ENCODE measurements at regions not wholly inside any gene's neighbourhood (a gene's known extent, or its start where the extent isn't known, plus 50 kb on each side); places are given as distances from the start of the nearest gene placed in this dataset.

DNA sequence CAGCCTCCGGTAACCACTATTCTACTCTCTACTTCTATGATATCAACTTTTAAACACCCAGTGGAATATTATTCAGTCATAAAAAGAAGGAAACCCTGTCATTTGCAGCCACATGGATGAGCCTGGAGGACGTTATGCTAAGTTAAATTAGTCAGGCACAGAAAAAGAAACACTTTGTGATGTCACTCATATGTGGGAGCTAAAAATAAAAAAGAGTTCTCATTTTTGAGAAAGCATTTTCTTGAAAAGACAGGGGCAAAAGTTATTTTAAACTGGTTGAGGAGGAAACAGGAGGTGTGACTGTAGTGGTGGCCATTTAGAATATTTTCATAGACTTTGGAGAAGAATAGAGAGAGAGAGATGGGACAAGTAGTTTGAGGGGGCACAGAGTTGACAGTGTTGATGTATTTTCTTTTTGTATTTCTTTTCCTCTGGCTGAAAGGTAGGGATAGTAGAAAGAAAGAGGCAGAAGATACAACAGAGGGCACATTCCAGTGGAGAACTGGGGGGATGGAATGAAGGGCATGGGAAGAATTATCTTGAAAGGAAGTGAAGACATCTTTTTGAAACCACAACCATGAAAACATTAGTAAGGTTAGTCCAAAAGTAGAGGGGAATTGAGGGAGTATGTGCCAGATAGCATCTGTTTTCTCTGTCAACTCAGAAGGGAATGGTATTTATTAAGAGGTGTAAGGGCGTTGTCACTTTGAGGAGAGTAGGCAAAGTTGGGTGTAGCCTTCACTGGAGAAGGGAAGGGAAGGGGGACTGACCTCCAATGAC is 181.3 kb upstream of the GMDS start:
- DNase-seq: no peak

DNA sequence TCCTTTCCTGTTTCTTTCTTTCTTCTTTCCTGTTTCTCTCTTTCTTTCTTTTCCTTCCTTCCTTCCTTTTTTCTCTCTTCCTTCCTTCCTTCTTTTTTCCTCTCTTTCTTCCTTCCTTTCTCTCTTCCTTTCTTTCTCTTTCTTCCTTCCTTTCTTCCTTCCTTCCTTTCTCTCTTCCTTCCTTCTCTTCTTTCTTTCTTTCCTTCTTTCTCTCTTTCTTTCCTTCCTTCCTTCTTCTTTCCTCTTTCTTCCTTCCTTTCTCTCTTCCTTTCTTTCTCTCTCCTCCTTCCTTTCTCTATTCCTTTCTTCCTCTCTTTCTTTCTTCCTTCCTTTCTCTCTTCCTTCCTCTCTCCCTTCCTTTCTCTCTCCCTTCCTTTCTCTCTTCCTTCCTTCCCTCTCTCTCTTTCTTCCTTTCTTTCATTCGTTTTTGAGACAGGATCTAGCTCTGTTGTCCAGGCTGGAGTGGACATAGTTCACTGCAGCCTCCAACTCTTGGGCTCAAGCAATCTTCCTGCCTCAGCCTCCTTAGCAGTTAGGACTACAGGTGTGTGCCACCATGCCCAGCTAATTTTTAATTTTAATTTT is 170.8 kb upstream of the GMDS start:
- DNase-seq: no peak

DNA sequence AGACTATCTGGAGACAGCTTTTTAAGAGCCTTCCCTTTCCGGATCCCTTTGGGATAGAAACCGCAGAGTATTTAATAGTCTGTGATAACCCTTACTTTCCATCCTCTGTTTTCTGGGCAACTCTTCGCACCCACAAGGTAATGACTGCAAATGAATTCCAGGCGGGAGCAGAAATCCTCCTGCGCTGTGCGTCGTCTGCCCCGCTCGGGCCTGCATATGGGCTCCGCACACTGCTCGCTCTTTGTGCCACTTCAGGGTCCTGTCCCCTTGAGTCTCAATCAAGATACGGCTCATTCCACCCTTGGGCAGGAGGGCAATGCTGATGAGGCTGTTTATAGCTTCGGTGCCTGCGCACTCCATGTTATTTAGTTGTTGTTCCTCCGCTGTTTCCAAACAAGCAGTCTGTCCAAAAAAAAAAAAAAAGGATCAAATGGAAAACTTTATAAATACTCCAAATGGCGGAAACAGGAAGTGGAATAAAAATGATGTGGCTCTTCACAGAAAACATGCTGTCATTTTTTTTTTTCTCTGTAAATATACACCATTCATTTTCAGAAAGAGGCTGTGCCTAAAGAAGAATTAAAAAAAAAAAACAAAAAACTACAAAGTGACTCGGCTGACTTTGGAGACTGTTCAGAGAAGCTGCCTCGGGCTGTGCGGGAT is 169.6 kb upstream of the GMDS start:
- no peak for DNase-seq

DNA sequence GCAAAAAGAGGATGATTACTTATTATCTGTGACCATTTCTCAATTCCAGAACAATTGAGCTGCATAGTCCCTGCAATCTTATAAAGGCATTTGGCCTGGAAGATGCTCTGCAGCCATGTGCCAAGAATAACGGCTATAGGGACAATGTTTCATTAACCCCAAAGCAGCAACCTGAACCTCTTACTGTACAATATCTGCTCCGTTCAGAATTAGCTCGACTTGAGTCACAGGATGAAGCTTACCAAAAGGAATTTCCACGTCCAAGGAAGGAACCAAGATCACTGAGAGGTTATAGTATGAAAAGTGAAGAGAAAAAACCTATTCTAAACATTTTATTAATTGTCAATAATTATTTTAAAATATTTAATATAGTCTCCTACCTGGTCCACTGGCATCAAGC is 167.3 kb upstream of the GMDS start:
- no peak for DNase-seq

DNA sequence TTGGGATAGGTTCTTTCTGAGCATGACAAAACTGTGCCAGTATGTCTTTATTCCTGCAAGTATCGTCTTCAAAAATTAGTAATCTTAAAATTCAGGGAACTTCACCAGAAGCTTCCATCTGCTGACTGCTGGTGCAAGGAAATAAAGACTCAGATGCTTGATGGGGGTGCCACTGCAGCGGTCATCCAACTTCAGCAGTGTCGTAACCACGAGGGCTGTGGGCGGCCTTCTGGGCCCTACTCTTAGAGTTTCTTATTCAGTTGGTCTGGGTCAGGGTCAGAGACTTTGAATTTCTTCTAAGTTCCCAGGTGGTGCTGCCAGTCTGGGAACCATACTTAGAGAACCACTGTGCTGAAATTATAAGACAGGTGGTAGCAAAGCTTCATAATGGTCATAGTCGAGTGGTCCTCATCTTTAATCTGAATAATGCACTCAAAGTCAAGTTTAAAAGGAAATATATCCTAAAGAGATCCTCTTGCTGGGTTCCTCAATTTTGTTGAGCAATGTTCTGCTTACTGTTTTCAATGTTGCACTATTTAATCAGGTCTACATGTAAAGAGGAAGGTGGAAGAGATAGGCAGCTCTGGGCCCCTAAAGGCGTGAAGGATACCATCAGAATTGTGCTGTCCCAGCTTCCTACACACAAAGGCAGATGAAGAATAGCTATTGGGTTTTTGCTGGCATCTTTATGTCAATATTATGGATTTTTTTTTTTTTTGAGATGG is 165.4 kb upstream of the GMDS start:
- no peak for DNase-seq

DNA sequence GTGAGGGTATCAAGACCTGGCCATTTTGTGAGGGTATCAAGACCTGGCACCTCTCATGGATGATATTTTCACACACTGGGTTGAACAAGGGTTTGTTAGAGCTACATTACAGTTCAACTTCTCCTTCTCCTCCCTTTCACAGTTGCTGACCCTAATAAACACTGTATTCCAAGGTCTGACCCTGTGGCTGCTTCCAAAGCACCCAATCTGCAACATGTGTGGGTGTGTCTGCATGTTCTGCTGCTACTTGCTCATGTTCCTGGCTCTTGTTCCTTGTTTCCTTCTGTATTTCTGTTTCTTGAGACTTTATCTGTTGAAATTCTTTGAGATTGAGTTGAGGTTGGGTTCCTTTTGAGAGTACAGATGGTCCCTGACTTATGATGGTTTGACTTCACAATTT is 162.1 kb upstream of the GMDS start:
- no peak for DNase-seq

DNA sequence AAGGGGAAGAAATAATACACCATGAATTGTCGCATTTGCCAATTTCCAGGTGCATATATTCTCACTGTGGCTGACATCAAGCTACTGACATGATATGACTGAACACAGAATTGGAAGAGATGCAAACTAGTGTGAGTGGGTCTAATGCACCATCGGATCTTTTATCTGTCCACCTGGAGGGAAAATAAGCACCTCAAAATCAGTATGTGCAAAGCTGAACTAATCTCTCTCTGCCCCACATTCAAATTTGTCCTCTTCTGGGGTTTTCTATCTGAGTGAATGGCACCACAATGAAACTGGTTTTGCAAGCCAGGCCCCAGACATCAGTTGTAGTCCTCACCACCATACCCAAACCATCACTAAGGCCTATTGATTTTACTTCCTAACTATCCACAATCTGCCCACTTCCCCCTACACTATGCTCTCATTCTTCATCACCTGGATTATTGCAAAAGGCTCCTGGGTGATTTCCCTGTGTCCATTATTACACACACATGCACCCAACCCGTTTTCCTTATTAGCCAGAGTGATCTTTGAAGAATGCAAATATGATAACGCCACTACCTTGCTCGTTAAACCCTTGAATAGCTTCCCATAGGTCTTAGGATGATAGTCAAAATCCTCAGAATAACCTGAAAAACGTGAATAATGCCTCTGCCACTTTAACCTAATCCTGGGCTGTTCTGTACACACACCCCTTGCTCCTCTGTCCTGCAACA is 159.0 kb upstream of the GMDS start:
- no peak for DNase-seq

DNA sequence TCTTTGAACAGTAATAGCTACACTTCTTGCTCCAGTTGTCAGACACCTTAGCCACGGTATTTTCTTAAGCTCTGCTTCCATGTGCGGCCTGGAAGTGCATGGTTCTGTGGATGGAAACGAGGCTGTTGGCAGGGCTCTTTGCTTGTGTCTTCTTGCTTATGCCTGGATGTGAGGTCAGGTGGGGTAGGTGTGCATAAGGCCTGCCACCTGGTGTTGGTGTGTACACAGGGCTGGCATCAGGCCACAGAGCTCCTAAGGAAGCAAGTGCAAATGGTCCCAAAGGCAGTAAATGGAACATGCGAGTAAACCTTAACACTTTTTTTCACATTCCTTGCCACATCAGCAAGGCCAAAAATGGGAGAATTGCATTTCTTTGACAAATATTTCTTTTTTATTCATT is 158.1 kb upstream of the GMDS start:
- no peak for DNase-seq

DNA sequence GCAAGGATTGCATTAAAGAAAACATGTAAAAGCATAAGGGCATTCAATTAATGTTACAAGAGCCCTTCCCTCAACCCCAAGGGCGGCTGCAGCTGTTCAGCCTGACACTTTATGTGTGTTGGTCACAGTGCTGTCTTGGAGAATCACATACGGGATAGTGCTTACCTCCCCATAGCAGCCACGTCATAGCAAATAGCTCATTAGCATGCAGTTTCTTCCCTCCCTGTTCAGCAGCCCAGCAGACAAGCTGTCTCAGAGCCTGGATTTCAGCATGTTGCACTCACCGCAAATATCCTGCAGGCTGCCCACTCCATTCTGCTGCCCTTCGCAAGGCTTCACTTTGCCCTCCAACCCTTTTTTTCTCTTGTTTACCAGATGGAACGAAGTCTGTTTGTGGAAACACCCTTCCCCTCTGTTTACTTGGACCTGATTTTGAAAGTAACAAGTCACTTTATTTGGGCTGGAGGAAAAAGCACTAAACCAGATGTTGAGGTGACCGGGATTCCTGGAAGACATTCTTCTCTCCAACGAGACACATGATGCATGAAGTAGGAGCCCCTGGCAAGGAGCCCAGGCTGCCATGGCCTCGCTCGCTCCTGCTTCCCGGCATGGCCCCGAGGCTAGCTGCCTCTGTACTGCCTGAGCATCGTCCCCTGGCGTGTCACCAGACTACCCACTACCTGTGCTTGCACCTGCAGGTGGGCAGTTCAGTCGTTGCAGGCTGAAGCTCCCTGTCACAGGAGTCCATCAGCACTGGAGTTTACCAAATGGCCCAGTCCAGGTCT is 151.6 kb upstream of the GMDS start:
- DNase-seq: peak; percentile 51

DNA sequence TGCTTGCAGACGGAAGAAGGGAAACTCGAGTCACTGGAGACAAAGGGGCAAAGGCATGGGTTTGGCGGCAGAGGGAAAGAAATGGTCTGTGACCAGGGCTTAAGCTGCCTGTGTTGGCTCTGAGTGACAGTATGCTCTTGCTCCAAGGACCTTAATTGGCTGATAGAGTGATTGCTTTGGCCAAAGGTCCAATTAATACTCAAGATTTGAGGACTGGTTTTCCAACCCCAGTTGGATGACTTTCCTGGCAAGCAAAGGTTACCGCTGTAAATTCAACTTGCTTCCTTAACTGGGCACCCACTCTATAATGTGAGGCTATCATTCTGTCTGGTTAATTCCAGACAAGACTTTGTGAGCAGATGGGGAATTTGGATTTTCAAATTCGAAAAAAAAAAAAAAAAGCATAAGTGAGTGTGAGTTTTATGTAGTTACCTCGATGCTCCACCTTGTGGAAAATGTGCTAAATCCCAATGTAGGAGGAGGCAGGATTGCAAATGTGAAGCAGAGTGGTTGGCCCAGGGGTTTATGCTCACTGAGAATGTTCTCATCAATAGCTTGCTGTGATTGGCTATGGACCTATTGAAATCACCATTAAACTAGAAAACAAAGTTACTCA is 150.7 kb upstream of the GMDS start:
- DNase-seq: no peak

DNA sequence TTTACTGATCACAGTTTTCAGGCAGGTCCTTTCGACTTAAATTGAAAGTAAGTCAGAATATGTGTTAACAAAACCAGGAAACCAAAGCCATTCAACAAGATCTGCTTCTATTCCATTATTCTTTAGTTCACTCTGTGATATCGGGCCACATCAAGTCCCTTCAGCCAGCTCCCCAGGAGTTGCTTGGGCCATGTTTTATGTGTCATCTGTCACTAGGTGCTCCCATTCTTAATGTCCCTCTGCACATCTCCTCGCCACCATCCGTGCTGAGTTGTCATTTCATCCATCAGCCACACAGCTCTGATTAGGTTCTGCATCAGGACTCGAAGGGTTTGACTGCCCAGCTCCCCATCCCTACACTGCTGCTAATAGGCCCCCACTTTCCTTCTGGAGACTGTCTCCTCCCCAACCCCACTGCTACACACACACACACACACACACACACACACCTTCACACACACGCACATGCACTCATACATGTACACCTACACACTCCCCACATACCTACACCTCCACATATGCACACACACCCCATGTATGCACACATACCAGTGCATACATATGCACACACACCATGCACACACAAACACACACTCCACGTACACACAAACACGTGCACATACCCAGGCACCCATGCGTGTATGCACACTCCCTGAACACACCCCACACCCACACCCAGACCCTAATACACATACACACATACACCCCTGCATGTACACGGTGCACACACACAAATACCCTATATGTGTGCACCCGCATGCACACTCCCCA is 143.3 kb upstream of the GMDS start:
- DNase-seq: no peak

DNA sequence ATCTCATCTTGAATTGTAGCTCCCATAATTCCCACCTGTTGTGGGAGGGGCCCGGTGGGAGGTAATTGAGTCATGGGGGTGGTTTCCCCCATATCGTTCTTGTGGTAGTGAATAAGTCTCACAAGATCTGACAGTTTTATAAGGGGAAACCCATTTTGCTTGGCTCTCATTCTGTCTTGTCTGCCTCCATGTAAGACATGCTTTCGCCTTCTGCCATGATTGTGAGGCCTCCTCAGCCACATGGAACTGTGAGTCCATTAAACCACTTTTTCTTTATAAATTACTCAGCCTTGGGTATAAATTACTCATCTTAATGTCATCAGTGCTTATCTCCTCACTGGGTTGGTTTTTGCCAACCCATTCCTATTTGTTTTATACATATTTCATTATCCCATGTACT is 142.0 kb upstream of the GMDS start:
- DNase-seq: no peak

DNA sequence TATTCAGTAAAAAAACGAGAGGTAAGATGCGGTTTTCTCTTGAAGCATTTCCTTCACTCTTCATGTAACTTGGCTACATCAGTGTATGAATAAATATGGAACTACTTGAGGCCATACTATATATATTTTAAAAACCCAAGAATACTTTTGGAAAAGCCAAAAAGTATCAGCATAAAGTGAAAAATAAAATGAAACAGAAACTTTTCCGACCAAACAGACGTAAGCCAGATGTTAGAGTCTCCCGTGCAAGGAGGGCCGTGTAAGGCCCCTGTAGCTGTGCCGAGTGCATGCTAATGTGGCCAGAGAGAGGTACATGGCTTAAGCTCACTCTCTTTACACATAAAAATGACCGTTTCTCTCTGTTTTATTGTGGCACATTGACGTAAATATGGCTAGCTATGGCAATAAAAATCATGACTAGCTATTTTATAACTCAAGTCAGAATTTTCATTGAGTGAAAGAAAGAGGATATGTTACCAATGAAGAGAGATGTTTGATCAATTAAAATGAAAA is 140.1 kb upstream of the GMDS start:
- DNase-seq: peak; percentile 41

DNA sequence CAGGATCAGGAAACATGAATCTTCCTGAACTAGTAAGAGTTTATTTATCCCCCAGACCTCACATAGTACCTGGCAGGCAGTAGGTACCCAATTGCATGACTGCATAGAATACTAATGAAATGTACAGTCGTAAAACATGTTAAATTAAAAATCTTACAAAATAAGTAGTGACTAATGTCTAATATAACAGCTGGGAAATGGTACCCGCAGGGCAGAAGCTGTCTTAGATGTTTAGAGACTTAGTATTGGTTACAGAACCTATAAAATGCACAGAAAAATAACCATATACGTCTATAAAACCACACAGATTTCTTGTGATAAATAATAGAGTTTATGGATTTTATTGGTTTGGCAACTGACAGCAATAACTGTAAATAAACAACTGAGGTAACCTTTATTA is 139.1 kb upstream of the GMDS start:
- no peak for DNase-seq

DNA sequence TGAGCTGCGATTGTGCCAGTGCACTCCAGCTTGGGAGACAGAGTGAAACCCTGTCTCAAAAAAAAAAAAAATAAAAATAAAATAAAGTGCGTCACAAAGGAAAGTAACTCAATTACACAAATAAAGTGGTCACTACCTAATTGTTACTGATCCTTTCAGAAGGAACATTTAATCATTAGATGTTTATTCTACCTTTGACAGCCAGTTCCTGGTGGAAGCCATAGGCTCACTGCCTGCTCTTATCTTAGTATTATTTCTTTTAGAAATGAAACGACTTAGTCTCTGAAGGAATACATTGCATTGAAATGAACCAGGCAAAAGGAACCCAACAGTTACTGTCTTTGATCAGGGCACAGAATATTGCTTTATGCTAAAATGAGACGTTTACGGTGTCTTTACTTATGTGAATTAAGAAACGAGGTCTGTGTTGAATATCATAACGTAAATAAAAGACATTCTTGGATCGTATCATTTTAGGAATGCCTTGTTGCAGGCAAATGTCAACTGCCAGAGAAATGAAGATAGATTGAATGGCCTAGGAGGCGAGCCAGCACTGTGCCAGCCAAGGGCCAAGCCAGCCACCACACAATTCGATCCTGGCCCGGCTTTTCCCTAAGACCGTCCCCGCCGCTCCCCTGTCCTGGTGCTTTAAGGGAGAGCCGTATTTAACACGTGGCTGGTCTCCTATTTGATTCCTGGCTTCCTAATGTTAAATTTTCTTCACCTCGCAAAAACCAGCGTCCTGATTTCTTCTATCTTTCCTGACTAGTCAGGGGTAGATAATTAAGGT is 136.7 kb upstream of the GMDS start:
- DNase-seq: no peak

DNA sequence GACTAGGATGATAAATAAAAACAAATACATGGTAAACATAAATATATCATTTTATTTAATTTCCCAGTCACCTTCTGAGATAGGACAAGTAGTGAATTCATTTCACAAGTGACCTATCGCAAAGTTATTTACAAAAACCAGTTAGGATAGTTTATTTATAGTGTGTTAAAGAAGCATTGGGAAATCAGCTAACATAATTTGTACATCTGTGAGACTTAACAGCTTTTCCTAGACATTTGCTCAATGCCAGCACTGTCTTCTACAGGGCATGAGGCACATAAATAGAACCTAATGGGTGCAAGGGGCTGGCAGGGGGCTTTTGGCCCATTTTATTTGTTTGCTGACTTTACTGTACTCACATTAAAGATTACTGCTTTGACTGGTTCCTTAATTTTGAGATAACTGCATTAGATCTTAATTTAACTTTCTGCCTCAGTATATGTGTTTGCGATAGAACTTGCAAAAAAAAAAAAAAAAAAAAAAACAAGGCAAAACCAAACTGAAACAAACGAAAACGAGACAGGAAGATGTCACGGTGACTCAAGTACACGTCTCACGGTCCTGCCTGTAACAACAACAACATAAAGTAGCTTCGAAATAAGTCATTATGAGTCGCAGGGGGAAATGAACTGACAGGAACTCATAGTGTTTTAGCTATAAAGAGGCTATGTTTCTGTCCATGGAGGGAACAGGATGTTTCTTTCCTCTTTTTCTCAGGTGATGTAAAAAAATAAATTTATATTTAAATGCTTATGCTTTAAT is 133.7 kb upstream of the GMDS start:
- DNase-seq: no peak

DNA sequence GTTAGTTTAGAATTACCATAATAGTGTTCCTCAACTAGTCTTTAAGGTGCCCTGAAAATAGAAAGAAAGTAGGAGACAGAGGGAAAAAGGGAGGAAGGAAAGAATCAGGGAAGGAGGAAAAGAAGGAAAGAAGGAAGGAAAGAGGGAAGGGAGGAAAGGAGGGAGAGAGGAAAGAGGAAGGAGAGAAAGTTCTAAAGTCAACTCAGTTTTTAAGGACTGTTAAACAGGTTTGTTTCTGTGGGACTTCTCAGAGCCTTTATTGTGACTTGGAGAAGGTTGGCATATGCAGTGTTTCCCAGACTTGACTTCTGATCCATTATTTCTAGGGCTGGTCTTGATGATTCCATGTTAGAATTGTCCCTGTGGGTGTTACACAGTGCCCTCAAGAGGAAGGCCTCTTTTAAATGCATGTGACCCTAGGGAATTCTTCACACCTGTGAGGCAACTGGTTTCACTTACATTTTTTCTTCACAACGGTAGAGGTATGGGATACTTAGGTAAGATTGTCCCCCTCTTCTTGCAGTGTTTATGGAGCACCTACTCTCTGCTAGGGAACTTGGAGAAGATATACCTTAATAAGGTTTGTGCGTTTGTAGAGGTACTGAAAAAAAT is 132.7 kb upstream of the GMDS start:
- DNase-seq: no peak

All from muscle of arm (tissue), 1 donor.